ENCODE measurements at regions not wholly inside any gene's neighbourhood (a gene's known extent, or its start where the extent isn't known, plus 50 kb on each side); places are given as distances from the start of the nearest gene placed in this dataset.

DNA sequence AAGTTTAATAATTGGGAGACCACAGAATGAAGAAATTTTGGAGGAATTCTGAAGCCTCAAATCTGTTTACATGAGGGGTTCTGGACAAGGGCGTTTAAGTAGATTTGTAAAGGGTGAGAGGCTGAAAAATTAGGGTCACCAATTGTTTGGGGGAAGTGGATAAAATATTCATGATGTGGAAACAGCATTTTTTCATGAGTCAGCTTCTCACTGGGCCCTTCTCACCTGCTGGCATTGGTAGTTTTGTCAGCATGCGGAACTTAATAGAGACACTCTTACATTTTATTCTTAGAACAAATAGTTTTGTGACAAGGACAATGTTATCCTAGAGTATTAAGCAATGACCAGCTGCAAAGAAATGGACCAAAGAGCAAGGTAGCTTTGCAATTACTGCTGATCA is 634.4 kb downstream of the LRFN5 start:
- POLR2A ChIA-PET = no interaction called here
- H3K4me3 ChIP-seq (ENCODE audit: low read depth, low read length) = no peak overlapping the region
- no peaks in the 10 kb centered on the region for H3K9me3 ChIP-seq (ENCODE audit: control insufficient read depth, insufficient read depth, low read depth, low read length)
- no peaks in the 10 kb centered on the region for H3K36me3 ChIP-seq (ENCODE audit: control insufficient read depth in 2 of 2, insufficient read depth in 1 of 2, low read length in 2 of 2)
- no peaks in the 10 kb centered on the region for H3K4me1 ChIP-seq (ENCODE audit: control insufficient read depth, insufficient read depth, low read length)
- TF ChIP-seq ZNF626 (tag by site-specific recombination; IDR thresholded peaks at IDR 0.05) (no peak), HIC1 (tag by site-specific recombination; IDR thresholded peaks at IDR 0.05) (no peak), OSR2 (tag by site-specific recombination; IDR thresholded peaks at IDR 0.05) (no peak), ZBTB21 (tag by site-specific recombination; IDR thresholded peaks at IDR 0.05) (no peak), ZBTB44 (tag by site-specific recombination; IDR thresholded peaks at IDR 0.05) (no peak), ZNF398 (tag by site-specific recombination; IDR thresholded peaks at IDR 0.05) (no peak), ZNF777 (tag by site-specific recombination; IDR thresholded peaks at IDR 0.05; ENCODE audit: borderline replicate concordance) (no peak), ZNF280D (tag by site-specific recombination; IDR thresholded peaks at IDR 0.05) (no peak), ZNF785 (tag by site-specific recombination; IDR thresholded peaks at IDR 0.05) (no peak), ZNF280C (tag by site-specific recombination; IDR thresholded peaks at IDR 0.05) (no peak)
- TF ChIP-seq, protein P1, sequence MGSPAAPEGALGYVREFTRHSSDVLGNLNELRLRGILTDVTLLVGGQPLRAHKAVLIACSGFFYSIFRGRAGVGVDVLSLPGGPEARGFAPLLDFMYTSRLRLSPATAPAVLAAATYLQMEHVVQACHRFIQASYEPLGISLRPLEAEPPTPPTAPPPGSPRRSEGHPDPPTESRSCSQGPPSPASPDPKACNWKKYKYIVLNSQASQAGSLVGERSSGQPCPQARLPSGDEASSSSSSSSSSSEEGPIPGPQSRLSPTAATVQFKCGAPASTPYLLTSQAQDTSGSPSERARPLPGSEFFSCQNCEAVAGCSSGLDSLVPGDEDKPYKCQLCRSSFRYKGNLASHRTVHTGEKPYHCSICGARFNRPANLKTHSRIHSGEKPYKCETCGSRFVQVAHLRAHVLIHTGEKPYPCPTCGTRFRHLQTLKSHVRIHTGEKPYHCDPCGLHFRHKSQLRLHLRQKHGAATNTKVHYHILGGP (tag by site-specific recombination; IDR thresholded peaks at IDR 0.05) = no peak
- TF ChIP-seq, protein P2, sequence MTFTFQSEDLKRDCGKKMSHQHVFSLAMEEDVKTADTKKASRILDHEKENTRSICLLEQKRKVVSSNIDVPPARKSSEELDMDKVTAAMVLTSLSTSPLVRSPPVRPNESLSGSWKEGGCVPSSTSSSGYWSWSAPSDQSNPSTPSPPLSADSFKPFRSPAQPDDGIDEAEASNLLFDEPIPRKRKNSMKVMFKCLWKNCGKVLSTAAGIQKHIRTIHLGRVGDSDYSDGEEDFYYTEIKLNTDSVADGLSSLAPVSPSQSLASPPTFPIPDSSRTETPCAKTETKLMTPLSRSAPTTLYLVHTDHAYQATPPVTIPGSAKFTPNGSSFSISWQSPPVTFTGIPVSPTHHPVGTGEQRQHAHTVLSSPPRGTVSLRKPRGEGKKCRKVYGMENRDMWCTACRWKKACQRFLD (tag by site-specific recombination; IDR thresholded peaks at IDR 0.05) = no peak
- TF ChIP-seq, protein P3, sequence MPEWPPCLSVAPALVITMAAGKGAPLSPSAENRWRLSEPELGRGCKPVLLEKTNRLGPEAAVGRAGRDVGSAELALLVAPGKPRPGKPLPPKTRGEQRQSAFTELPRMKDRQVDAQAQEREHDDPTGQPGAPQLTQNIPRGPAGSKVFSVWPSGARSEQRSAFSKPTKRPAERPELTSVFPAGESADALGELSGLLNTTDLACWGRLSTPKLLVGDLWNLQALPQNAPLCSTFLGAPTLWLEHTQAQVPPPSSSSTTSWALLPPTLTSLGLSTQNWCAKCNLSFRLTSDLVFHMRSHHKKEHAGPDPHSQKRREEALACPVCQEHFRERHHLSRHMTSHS (tag by site-specific recombination; IDR thresholded peaks at IDR 0.05) = no peak
- no peak overlapping the region for H3K27ac ChIP-seq (ENCODE audit: extremely low read depth, low read depth, low read length)
- CTCF ChIA-PET = no interaction called here

Data from HEK293 (cell line).